Activated T-cell treated with anti-CD3 and anti-CD28 coated beads, Interleukin-2, amount 50 U/mL, for 24 hours (primary cell): ENCODE measurements at regions not wholly inside any gene's neighbourhood (a gene's known extent, or its start where the extent isn't known, plus 50 kb on each side); places are given as distances from the start of the nearest gene placed in this dataset.

Experiments used
- DNase-seq: peaks from one replicate; pipeline ENCODE4 v3.0.0-alpha.2; 2020
- H3K27ac Mint-ChIP-seq: 2 replicates; pipeline ENCODE4 v1.8.0; 2020; ENCODE audit warnings: mild to moderate bottlenecking, mixed read lengths
- H3K27me3 Mint-ChIP-seq: 2 replicates; pipeline ENCODE4 v1.8.0; 2020; ENCODE audit warnings: mixed read lengths
- H3K36me3 Mint-ChIP-seq: 2 replicates; pipeline ENCODE4 v1.8.0; 2020; ENCODE audit warnings: low read depth, mixed read lengths
- H3K4me1 Mint-ChIP-seq: 2 replicates; pipeline ENCODE4 v1.8.0; 2020; ENCODE audit warnings: low read depth, mixed read lengths
- H3K4me3 Mint-ChIP-seq: 2 replicates; pipeline ENCODE4 v1.8.0; 2020; ENCODE audit warnings: mild to moderate bottlenecking, moderate library complexity, mixed read lengths
- H3K9me3 Mint-ChIP-seq: 2 replicates; pipeline ENCODE4 v1.8.0; 2020; ENCODE audit warnings: mixed read lengths

- no peak for DNase-seq
- no peak overlapping the region for H3K4me3 Mint-ChIP-seq
- no peaks in the 10 kb centered on the region for H3K9me3 Mint-ChIP-seq
- no peak overlapping the region for H3K27ac Mint-ChIP-seq
- H3K36me3 Mint-ChIP-seq, result no peaks in the 10 kb centered on the region
- H3K4me1 Mint-ChIP-seq, result no peaks in the 10 kb centered on the region
- H3K27me3 Mint-ChIP-seq, result peaks cover 13% of the 10 kb centered on the region
These were observed 90.0 kb downstream of the FGF18 start for GRCh38 chr5:171509467-171509866.

- peaks cover 17% of the 10 kb centered on the region for H3K27me3 Mint-ChIP-seq
- no peak for DNase-seq
- no peaks in the 10 kb centered on the region for H3K4me1 Mint-ChIP-seq
- no peaks in the 10 kb centered on the region for H3K9me3 Mint-ChIP-seq
- H3K36me3 Mint-ChIP-seq, result no peaks in the 10 kb centered on the region
- no peak overlapping the region for H3K27ac Mint-ChIP-seq
- no peak overlapping the region for H3K4me3 Mint-ChIP-seq
These were observed 93.0 kb downstream of the FGF18 start for GRCh38 chr5:171512397-171512796.

- H3K9me3 Mint-ChIP-seq, result no peaks in the 10 kb centered on the region
- H3K27ac Mint-ChIP-seq, result no peak overlapping the region
- H3K27me3 Mint-ChIP-seq, result peaks cover 22% of the 10 kb centered on the region
- no peak for DNase-seq
- H3K36me3 Mint-ChIP-seq, result no peaks in the 10 kb centered on the region
- H3K4me1 Mint-ChIP-seq, result no peaks in the 10 kb centered on the region
- no peak overlapping the region for H3K4me3 Mint-ChIP-seq
These were observed 94.1 kb downstream of the FGF18 start for GRCh38 chr5:171513591-171513990.

- Mint-ChIP-seq H3K27ac (no peak overlapping the region), H3K36me3 (no peaks in the 10 kb centered on the region), H3K4me1 (no peaks in the 10 kb centered on the region), H3K9me3 (no peaks in the 10 kb centered on the region), H3K27me3 (peaks cover 21% of the 10 kb centered on the region), H3K4me3 (no peak overlapping the region)
- no peak for DNase-seq
These were observed 99.5 kb downstream of the FGF18 start for GRCh38 chr5:171518916-171519315.

GRCh38 chr5:171520300-171521174, 101.1 kb downstream of the FGF18 start:
- no peak for DNase-seq
- no peaks in the 10 kb centered on the region for H3K36me3 Mint-ChIP-seq
- peaks cover 18% of the 10 kb centered on the region for H3K27me3 Mint-ChIP-seq
- H3K27ac Mint-ChIP-seq, result no peak overlapping the region
- H3K4me1 Mint-ChIP-seq, result no peaks in the 10 kb centered on the region
- no peaks in the 10 kb centered on the region for H3K9me3 Mint-ChIP-seq
- no peak overlapping the region for H3K4me3 Mint-ChIP-seq

GRCh38 chr5:171521219-171521633, 101.8 kb downstream of the FGF18 start:
- peaks cover 18% of the 10 kb centered on the region for H3K27me3 Mint-ChIP-seq
- H3K36me3 Mint-ChIP-seq, result no peaks in the 10 kb centered on the region
- no peak overlapping the region for H3K27ac Mint-ChIP-seq
- DNase-seq, result no peak
- H3K4me1 Mint-ChIP-seq, result no peaks in the 10 kb centered on the region
- no peak overlapping the region for H3K4me3 Mint-ChIP-seq
- no peaks in the 10 kb centered on the region for H3K9me3 Mint-ChIP-seq

- H3K4me3 Mint-ChIP-seq, result no peak overlapping the region
- H3K9me3 Mint-ChIP-seq, result no peaks in the 10 kb centered on the region
- no peaks in the 10 kb centered on the region for H3K36me3 Mint-ChIP-seq
- H3K27me3 Mint-ChIP-seq, result peaks cover 18% of the 10 kb centered on the region
- H3K27ac Mint-ChIP-seq, result no peak overlapping the region
- no peak for DNase-seq
- H3K4me1 Mint-ChIP-seq, result no peaks in the 10 kb centered on the region
These were observed 102.2 kb downstream of the FGF18 start for GRCh38 chr5:171521679-171522078.

- no peaks in the 10 kb centered on the region for H3K4me1 Mint-ChIP-seq
- H3K27me3 Mint-ChIP-seq, result peaks cover 16% of the 10 kb centered on the region
- no peaks in the 10 kb centered on the region for H3K9me3 Mint-ChIP-seq
- H3K36me3 Mint-ChIP-seq, result no peaks in the 10 kb centered on the region
- no peak for DNase-seq
- no peak overlapping the region for H3K4me3 Mint-ChIP-seq
- no peak overlapping the region for H3K27ac Mint-ChIP-seq
These were observed 104.3 kb downstream of the FGF18 start for GRCh38 chr5:171523781-171524180.

GRCh38 chr5:171524466-171524865, 105.0 kb downstream of the FGF18 start:
- H3K4me1 Mint-ChIP-seq, result no peaks in the 10 kb centered on the region
- H3K4me3 Mint-ChIP-seq, result no peak overlapping the region
- H3K36me3 Mint-ChIP-seq, result no peaks in the 10 kb centered on the region
- H3K27ac Mint-ChIP-seq, result no peak overlapping the region
- H3K9me3 Mint-ChIP-seq, result no peaks in the 10 kb centered on the region
- H3K27me3 Mint-ChIP-seq, result peaks cover 11% of the 10 kb centered on the region
- DNase-seq, result no peak

- H3K4me3 Mint-ChIP-seq, result no peak overlapping the region
- no peak overlapping the region for H3K27ac Mint-ChIP-seq
- H3K36me3 Mint-ChIP-seq, result no peaks in the 10 kb centered on the region
- no peak for DNase-seq
- H3K4me1 Mint-ChIP-seq, result no peaks in the 10 kb centered on the region
- peaks cover 9% of the 10 kb centered on the region for H3K27me3 Mint-ChIP-seq
- no peaks in the 10 kb centered on the region for H3K9me3 Mint-ChIP-seq
These were observed 105.6 kb downstream of the FGF18 start for GRCh38 chr5:171525085-171525484.

- Mint-ChIP-seq H3K4me3 (no peak overlapping the region), H3K9me3 (no peaks in the 10 kb centered on the region), H3K4me1 (no peaks in the 10 kb centered on the region), H3K27me3 (peaks cover 11% of the 10 kb centered on the region), H3K36me3 (no peaks in the 10 kb centered on the region), H3K27ac (no peak overlapping the region)
- DNase-seq, result no peak
These were observed 108.6 kb downstream of the FGF18 start for GRCh38 chr5:171528036-171528435.

GRCh38 chr5:171528865-171529614, 109.6 kb downstream of the FGF18 start:
- Mint-ChIP-seq H3K9me3 (no peaks in the 10 kb centered on the region), H3K36me3 (no peaks in the 10 kb centered on the region), H3K27me3 (peaks cover 10% of the 10 kb centered on the region), H3K4me1 (peaks cover 3% of the 10 kb centered on the region), H3K4me3 (no peak overlapping the region), H3K27ac (no peak overlapping the region)
- no peak for DNase-seq

- Mint-ChIP-seq H3K4me3 (no peak overlapping the region), H3K9me3 (no peaks in the 10 kb centered on the region), H3K27me3 (peaks cover 19% of the 10 kb centered on the region), H3K27ac (no peak overlapping the region), H3K36me3 (no peaks in the 10 kb centered on the region), H3K4me1 (peaks cover 7% of the 10 kb centered on the region)
- DNase-seq, result no peak
These were observed 112.2 kb downstream of the FGF18 start for GRCh38 chr5:171531638-171532037.

GRCh38 chr5:171533153-171533552, 113.7 kb downstream of the FGF18 start:
- Mint-ChIP-seq H3K36me3 (no peaks in the 10 kb centered on the region), H3K4me3 (no peak overlapping the region), H3K27me3 (peaks cover 29% of the 10 kb centered on the region), H3K4me1 (peaks cover 7% of the 10 kb centered on the region), H3K27ac (no peak overlapping the region), H3K9me3 (no peaks in the 10 kb centered on the region)
- no peak for DNase-seq
